ENCODE measurements at regions not wholly inside any gene's neighbourhood (a gene's known extent, or its start where the extent isn't known, plus 50 kb on each side); places are given as distances from the start of the nearest gene placed in this dataset.

- TF ChIP-seq, protein P1, sequence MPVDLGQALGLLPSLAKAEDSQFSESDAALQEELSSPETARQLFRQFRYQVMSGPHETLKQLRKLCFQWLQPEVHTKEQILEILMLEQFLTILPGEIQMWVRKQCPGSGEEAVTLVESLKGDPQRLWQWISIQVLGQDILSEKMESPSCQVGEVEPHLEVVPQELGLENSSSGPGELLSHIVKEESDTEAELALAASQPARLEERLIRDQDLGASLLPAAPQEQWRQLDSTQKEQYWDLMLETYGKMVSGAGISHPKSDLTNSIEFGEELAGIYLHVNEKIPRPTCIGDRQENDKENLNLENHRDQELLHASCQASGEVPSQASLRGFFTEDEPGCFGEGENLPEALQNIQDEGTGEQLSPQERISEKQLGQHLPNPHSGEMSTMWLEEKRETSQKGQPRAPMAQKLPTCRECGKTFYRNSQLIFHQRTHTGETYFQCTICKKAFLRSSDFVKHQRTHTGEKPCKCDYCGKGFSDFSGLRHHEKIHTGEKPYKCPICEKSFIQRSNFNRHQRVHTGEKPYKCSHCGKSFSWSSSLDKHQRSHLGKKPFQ (CRISPR knock-in tag; IDR thresholded peaks at IDR 0.05; ENCODE audit: insufficient replicate concordance), result no peak
- TF ChIP-seq ZNF30 (CRISPR knock-in tag; IDR thresholded peaks at IDR 0.05), result no peak
- TF ChIP-seq DR1 (CRISPR knock-in tag; IDR thresholded peaks at IDR 0.05), result no peak
- no peak for TF ChIP-seq SPEN (CRISPR knock-in tag; IDR thresholded peaks at IDR 0.05; ENCODE audit: low read depth)
- 0 out of 4 replicates have a peak, but pooled peaks of 1 of the 2 experiments have one; percentile 15 for TF ChIP-seq NR2F1 (CRISPR knock-in tag; IDR thresholded peaks at IDR 0.05)
- TF ChIP-seq ZNF574 (CRISPR knock-in tag; IDR thresholded peaks at IDR 0.05), result no peak
- TF ChIP-seq TRIM24 (CRISPR knock-in tag; IDR thresholded peaks at IDR 0.05), result no peak
- TF ChIP-seq ZNF232 (CRISPR knock-in tag; IDR thresholded peaks at IDR 0.05; ENCODE audit: borderline replicate concordance), result no peak
- peak; percentile 98 for TF ChIP-seq TEAD3 (CRISPR knock-in tag; optimal IDR thresholded peaks at IDR 0.05; ENCODE audit: borderline replicate concordance)
- TF ChIP-seq, protein P2, sequence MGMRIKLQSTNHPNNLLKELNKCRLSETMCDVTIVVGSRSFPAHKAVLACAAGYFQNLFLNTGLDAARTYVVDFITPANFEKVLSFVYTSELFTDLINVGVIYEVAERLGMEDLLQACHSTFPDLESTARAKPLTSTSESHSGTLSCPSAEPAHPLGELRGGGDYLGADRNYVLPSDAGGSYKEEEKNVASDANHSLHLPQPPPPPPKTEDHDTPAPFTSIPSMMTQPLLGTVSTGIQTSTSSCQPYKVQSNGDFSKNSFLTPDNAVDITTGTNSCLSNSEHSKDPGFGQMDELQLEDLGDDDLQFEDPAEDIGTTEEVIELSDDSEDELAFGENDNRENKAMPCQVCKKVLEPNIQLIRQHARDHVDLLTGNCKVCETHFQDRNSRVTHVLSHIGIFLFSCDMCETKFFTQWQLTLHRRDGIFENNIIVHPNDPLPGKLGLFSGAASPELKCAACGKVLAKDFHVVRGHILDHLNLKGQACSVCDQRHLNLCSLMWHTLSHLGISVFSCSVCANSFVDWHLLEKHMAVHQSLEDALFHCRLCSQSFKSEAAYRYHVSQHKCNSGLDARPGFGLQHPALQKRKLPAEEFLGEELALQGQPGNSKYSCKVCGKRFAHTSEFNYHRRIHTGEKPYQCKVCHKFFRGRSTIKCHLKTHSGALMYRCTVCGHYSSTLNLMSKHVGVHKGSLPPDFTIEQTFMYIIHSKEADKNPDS (CRISPR knock-in tag; IDR thresholded peaks at IDR 0.05), result no peak
- TF ChIP-seq ETV5 (CRISPR knock-in tag; IDR thresholded peaks at IDR 0.05; ENCODE audit: borderline replicate concordance), result no peak; the same call in 1 of the 2 replicates
- TF ChIP-seq DMAP1 (CRISPR knock-in tag; IDR thresholded peaks at IDR 0.05), result no peak
- TF ChIP-seq CREBL2 (CRISPR knock-in tag; IDR thresholded peaks at IDR 0.05; ENCODE audit: borderline replicate concordance), result no peak
- TF ChIP-seq ZNF101 (CRISPR knock-in tag; IDR thresholded peaks at IDR 0.05; ENCODE audit: borderline replicate concordance, low read depth), result no peak
- no peak for TF ChIP-seq GTF2F1 (IDR thresholded peaks at IDR 0.05; ENCODE audit: low read length)
- no peak for TF ChIP-seq ZNF761 (CRISPR knock-in tag; conservative IDR thresholded peaks at IDR 0.05)
- no peak for TF ChIP-seq ZNF816 (CRISPR knock-in tag; IDR thresholded peaks at IDR 0.05; ENCODE audit: borderline replicate concordance)
- no peak for TF ChIP-seq ZSCAN12 (CRISPR knock-in tag; IDR thresholded peaks at IDR 0.05)
- TF ChIP-seq PHB2 (IDR thresholded peaks at IDR 0.05; ENCODE audit: partially characterized antibody), result no peak
- TF ChIP-seq ZNF746 (CRISPR knock-in tag; IDR thresholded peaks at IDR 0.05), result no peak
- TF ChIP-seq UBTF (CRISPR knock-in tag; IDR thresholded peaks at IDR 0.05), result no peak
- no peak for TF ChIP-seq ONECUT2 (CRISPR knock-in tag; IDR thresholded peaks at IDR 0.05)
These were observed 112.3 kb downstream of the IGLL1 start (continued) for GRCh38 chr22:23467721-23468294.
